Sigmoid colon (tissue), 6 donors: ENCODE measurements at regions not wholly inside any gene's neighbourhood (a gene's known extent, or its start where the extent isn't known, plus 50 kb on each side); places are given as distances from the start of the nearest gene placed in this dataset.

Experiments
- DNase-seq: peaks from one replicate; pipeline ENCODE4 v3.0.0-alpha.2; 2019
- H3K27ac ChIP-seq, 4 donors: fragments of 200-600 bp; sonication (generic); one replicate each; pipeline ENCODE4 v1.5.1; 2016 to 2019; ENCODE audit warnings: mild to moderate bottlenecking in 1 of 4
- H3K27me3 ChIP-seq, 3 donors: fragments of 200-600 bp; sonication (generic); one replicate each; pipeline ENCODE4 v1.5.1; 2019; ENCODE audit warnings: mild to moderate bottlenecking in 1 of 3
- H3K36me3 ChIP-seq, 4 donors: fragments of 200-600 bp; sonication (generic); one replicate each; pipeline ENCODE4 v1.5.1; 2016 to 2019
- H3K4me1 ChIP-seq, 4 donors: fragments of 200-600 bp; sonication (generic); one replicate each; pipeline ENCODE4 v1.5.1; 2017 to 2019
- H3K4me3 ChIP-seq, 4 donors: fragments of 200-600 bp; sonication (generic); one replicate each; pipeline ENCODE4 v1.5.1; 2017 to 2019; ENCODE audit warnings: mild to moderate bottlenecking in 2 of 4, moderate library complexity in 1 of 4
- H3K9me3 ChIP-seq, 4 donors: fragments of 200-600 bp in 3 of 4; sonication (generic) in 3 of 4; one replicate each; pipeline versions ENCODE4 v1.5.1 to v1.6.1; 2013 to 2019
- CTCF ChIP-seq, 4 experiments: fragments of 450-650 bp in 3 of 4; fragments of 200-600 bp in 1 of 4; IDR thresholded peaks; one replicate each; pipeline ENCODE4 v1.5.1; 2016 to 2019; ENCODE audit warnings: antibody characterized with exemption in 4 of 4, mild to moderate bottlenecking in 3 of 4, moderate library complexity in 2 of 4
- EP300 ChIP-seq, 4 donors: sonication (generic); formaldehyde crosslinking; IDR thresholded peaks; one replicate each; pipeline ENCODE4 v1.6.1; 2017; ENCODE audit warnings: antibody characterized with exemption in 4 of 4
- POLR2A ChIP-seq, 2 donors: fragments of 450-650 bp; IDR thresholded peaks; one replicate each; pipeline ENCODE4 v1.6.1; 2016; ENCODE audit warnings: antibody characterized with exemption in 2 of 2, mild to moderate bottlenecking in 2 of 2, moderate library complexity in 2 of 2
- POLR2AphosphoS5 ChIP-seq, 4 donors: sonication (generic); formaldehyde crosslinking; IDR thresholded peaks; one replicate each; pipeline ENCODE4 v1.6.1; 2017; ENCODE audit warnings: antibody characterized with exemption in 4 of 4
- WGBS, 2 donors: extraction: QIAGEN DNeasy Blood & Tissue Kit; methylation state at CpG; one replicate each; pipeline ENCODE4 v1.1.7; 2013; 5-methylcytosine and 5-hydroxymethylcytosine counted together
- intact Hi-C: fragments of 100-400 bp; cut with DNase I; formaldehyde crosslinking; loops from one replicate; pipeline ENCODE4 v1.15.1; 2023
- donor health status: healthy with polysubstance abuse.
- donor health status: healthy.

GRCh38 chr2:5888126-5888525 lies 195.9 kb downstream of the SOX11 start:
- no peaks in the 10 kb centered on the region for H3K9me3 ChIP-seq
- DNase-seq: no peak
- 16 to 42% methylated on average over 1 of the region's 1 CpG for WGBS, 2 donors
- H3K27ac ChIP-seq: no peak overlapping the region
- no peaks in the 10 kb centered on the region for H3K27me3 ChIP-seq
- H3K4me3 ChIP-seq: no peak overlapping the region
- no peaks in the 10 kb centered on the region for H3K4me1 ChIP-seq
- intact Hi-C loops: no loop called here
- TF ChIP-seq POLR2AphosphoS5 (IDR thresholded peaks at IDR 0.05): no peak
- no peak for TF ChIP-seq POLR2A (IDR thresholded peaks at IDR 0.05)
- TF ChIP-seq EP300 (IDR thresholded peaks at IDR 0.05): no peak
- no peak for TF ChIP-seq CTCF (IDR thresholded peaks at IDR 0.05)
- H3K36me3 ChIP-seq: no peaks in the 10 kb centered on the region

GRCh38 chr2:5889519-5889918 lies 197.3 kb downstream of the SOX11 start:
- intact Hi-C loops: no loop called here
- Histone ChIP-seq H3K4me1 (no peaks in the 10 kb centered on the region), H3K9me3 (no peaks in the 10 kb centered on the region), H3K36me3 (no peaks in the 10 kb centered on the region), H3K4me3 (no peak overlapping the region), H3K27me3 (no peaks in the 10 kb centered on the region), H3K27ac (no peak overlapping the region)
- TF ChIP-seq POLR2AphosphoS5 (IDR thresholded peaks at IDR 0.05): no peak
- TF ChIP-seq POLR2A (IDR thresholded peaks at IDR 0.05): no peak
- no peak for TF ChIP-seq CTCF (IDR thresholded peaks at IDR 0.05)
- no peak for TF ChIP-seq EP300 (IDR thresholded peaks at IDR 0.05)
- WGBS, 2 donors: 38 to 54% methylated on average over 5 of the region's 5 CpGs
- DNase-seq: no peak

GRCh38 chr2:5894355-5894754 lies 202.2 kb downstream of the SOX11 start:
- Histone ChIP-seq H3K27ac (no peak overlapping the region), H3K9me3 (peaks cover 0 to 4% (median 0%) of the 10 kb centered on the region in 4 donors), H3K4me3 (no peak overlapping the region), H3K36me3 (no peaks in the 10 kb centered on the region), H3K27me3 (no peaks in the 10 kb centered on the region), H3K4me1 (no peaks in the 10 kb centered on the region)
- TF ChIP-seq POLR2A (IDR thresholded peaks at IDR 0.05): no peak
- no peak for TF ChIP-seq CTCF (IDR thresholded peaks at IDR 0.05)
- no peak for TF ChIP-seq EP300 (IDR thresholded peaks at IDR 0.05)
- TF ChIP-seq POLR2AphosphoS5 (IDR thresholded peaks at IDR 0.05): no peak
- intact Hi-C loops: no loop called here
- WGBS, 2 donors: 61 to 70% methylated on average over 5 of the region's 5 CpGs
- no peak for DNase-seq

GRCh38 chr2:5895284-5895683 lies 203.1 kb downstream of the SOX11 start:
- Histone ChIP-seq H3K4me1 (no peaks in the 10 kb centered on the region), H3K27me3 (no peaks in the 10 kb centered on the region), H3K27ac (no peak overlapping the region), H3K9me3 (peaks cover 0 to 4% (median 0%) of the 10 kb centered on the region in 4 donors), H3K36me3 (no peaks in the 10 kb centered on the region), H3K4me3 (no peak overlapping the region)
- intact Hi-C loops: no loop called here
- 90% methylated on average over 11 of the region's 11 CpGs for WGBS, 2 donors
- TF ChIP-seq POLR2AphosphoS5 (IDR thresholded peaks at IDR 0.05) (no peak), EP300 (IDR thresholded peaks at IDR 0.05) (no peak), CTCF (IDR thresholded peaks at IDR 0.05) (no peak), POLR2A (IDR thresholded peaks at IDR 0.05) (no peak)
- no peak for DNase-seq

DNA sequence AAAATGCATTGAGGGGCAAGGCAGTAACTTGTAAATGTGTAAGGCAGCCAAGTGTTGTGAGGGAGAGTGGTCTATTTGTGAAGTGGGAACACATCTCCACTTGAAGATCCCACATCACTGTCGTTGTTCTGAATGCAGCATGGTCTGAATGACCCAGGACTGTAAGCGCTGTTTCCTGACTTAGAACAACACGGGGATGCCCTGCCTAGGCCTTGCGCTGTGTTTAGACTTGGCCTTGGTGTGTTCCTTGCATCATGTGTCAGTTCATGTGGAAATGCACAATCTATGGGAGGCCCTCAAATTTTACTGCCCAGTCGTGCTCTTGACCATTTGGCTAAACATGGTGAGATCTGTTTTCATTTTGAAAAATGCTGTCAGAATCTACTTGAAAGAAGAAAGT lies 205.1 kb downstream of the SOX11 start:
- Histone ChIP-seq H3K27me3 (no peaks in the 10 kb centered on the region), H3K4me3 (no peak overlapping the region), H3K36me3 (no peaks in the 10 kb centered on the region), H3K4me1 (no peaks in the 10 kb centered on the region), H3K9me3 (peaks cover 0 to 4% (median 0%) of the 10 kb centered on the region in 4 donors), H3K27ac (no peak overlapping the region)
- intact Hi-C loops: no loop called here
- 81 to 85% methylated on average over 5 of the region's 5 CpGs for WGBS, 2 donors
- TF ChIP-seq POLR2A (IDR thresholded peaks at IDR 0.05): no peak
- TF ChIP-seq POLR2AphosphoS5 (IDR thresholded peaks at IDR 0.05): no peak
- TF ChIP-seq CTCF (IDR thresholded peaks at IDR 0.05): no peak
- no peak for TF ChIP-seq EP300 (IDR thresholded peaks at IDR 0.05)
- no peak for DNase-seq
